Esophagus squamous epithelium (tissue), 4 donors: ENCODE measurements at regions not wholly inside any gene's neighbourhood (a gene's known extent, or its start where the extent isn't known, plus 50 kb on each side); places are given as distances from the start of the nearest gene placed in this dataset.

Experiments used
- POLR2A ChIP-seq, 4 donors: fragments of 450-650 bp; IDR thresholded peaks; one replicate each; pipeline ENCODE4 v1.6.1; 2017; ENCODE audit warnings: antibody characterized with exemption in 4 of 4, mild to moderate bottlenecking in 4 of 4, moderate library complexity in 3 of 4
- TF ChIP-seq, protein P1 (sequence below), 6 experiments: fragments of 450-650 bp in 4 of 6; fragments of 200-600 bp in 2 of 6; sonication (generic) in 2 of 6; IDR thresholded peaks; one replicate each; pipeline ENCODE4 v1.5.1; 2016 to 2019; ENCODE audit warnings: antibody characterized with exemption in 6 of 6, mild to moderate bottlenecking in 4 of 6, moderate library complexity in 4 of 6

DNA sequence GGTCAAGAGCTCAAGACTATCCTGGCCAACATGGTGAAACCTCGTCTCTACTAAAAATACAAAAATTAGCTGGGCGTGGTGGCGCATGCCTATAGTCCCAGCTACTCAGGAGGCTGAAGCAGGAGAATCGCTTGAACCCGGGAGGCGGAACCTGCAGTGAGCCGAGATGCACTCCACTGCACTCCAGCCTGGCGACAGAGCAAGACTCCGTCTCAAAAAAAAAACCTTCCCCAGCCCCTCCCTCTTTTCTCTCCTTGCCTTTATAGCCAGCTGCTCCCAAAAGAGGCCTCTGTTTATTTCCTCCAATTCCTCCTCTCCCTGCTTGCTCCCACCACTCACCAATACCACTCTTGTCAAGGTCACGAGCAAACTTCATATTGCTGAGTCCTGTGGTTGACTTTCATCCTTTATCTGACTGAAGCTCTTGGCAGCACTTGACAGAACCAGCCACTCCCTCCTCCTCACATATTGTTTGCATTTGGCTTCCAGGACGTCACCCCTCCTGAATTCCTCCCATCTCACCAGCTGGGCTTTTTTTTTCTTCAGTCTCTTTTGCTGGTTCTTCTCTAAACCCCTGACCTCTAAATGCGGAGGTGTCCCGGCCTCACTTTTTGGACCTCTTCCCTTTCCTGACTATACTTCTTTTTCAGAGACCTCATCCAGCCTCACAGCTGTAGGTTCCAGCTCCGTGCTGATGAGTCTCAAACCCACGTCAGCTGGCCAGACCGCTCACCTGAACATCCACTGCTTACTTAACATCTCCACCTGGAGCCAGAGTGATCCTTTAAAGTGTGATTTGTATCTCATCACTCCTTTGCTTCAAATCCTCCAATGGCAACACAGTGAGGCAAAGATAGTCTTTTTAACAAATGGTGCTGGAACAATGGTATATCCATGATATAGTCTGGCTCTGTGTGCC is 84.6 kb upstream of the CAB39 start:
- no peak for TF ChIP-seq POLR2A (IDR thresholded peaks at IDR 0.05)
- TF ChIP-seq, protein P1, sequence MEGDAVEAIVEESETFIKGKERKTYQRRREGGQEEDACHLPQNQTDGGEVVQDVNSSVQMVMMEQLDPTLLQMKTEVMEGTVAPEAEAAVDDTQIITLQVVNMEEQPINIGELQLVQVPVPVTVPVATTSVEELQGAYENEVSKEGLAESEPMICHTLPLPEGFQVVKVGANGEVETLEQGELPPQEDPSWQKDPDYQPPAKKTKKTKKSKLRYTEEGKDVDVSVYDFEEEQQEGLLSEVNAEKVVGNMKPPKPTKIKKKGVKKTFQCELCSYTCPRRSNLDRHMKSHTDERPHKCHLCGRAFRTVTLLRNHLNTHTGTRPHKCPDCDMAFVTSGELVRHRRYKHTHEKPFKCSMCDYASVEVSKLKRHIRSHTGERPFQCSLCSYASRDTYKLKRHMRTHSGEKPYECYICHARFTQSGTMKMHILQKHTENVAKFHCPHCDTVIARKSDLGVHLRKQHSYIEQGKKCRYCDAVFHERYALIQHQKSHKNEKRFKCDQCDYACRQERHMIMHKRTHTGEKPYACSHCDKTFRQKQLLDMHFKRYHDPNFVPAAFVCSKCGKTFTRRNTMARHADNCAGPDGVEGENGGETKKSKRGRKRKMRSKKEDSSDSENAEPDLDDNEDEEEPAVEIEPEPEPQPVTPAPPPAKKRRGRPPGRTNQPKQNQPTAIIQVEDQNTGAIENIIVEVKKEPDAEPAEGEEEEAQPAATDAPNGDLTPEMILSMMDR (IDR thresholded peaks at IDR 0.05) = no peak
